NCI-H2029 treated with DMSO at 0.1 percent for 48 hours (cell line): ENCODE measurements at regions not wholly inside any gene's neighbourhood (a gene's known extent, or its start where the extent isn't known, plus 50 kb on each side); places are given as distances from the start of the nearest gene placed in this dataset.

Source experiments
- DNase-seq: peaks from one replicate; lab custom pipeline; 2025; lab: John Stamatoyannopoulos, UW

GRCh38 chr7:11895337-11895736 lies 63.3 kb upstream of the THSD7A start:
- DNase-seq, result no peak

- DNase-seq, result no peak
These were observed 64.7 kb upstream of the THSD7A start for GRCh38 chr7:11896663-11897062.

- DNase-seq, result no peak
These were observed 67.2 kb upstream of the THSD7A start for GRCh38 chr7:11899247-11899646.

GRCh38 chr7:11910253-11910652 lies 78.3 kb upstream of the THSD7A start:
- DNase-seq, result no peak

- no peak for DNase-seq
These were observed 79.9 kb upstream of the THSD7A start for GRCh38 chr7:11911900-11912299.

- DNase-seq, result no peak
These were observed 82.6 kb upstream of the THSD7A start for GRCh38 chr7:11914645-11915044.

- no peak for DNase-seq
These were observed 91.5 kb upstream of the THSD7A start for GRCh38 chr7:11923376-11923930.

GRCh38 chr7:11931307-11931706 lies 99.3 kb upstream of the THSD7A start:
- DNase-seq, result no peak

- no peak for DNase-seq
These were observed 102.8 kb upstream of the THSD7A start for GRCh38 chr7:11934796-11935195.

GRCh38 chr7:11935905-11936304 lies 103.9 kb upstream of the THSD7A start:
- no peak for DNase-seq

GRCh38 chr7:11946794-11947193 lies 114.8 kb upstream of the THSD7A start:
- no peak for DNase-seq

- no peak for DNase-seq
These were observed 118.3 kb upstream of the THSD7A start for GRCh38 chr7:11950281-11950680.

- no peak for DNase-seq
These were observed 118.9 kb upstream of the THSD7A start for GRCh38 chr7:11950942-11951341.

GRCh38 chr7:11951909-11952308 lies 119.9 kb upstream of the THSD7A start:
- no peak for DNase-seq

- DNase-seq, result no peak
These were observed 121.0 kb upstream of the THSD7A start for GRCh38 chr7:11952972-11953371.

- no peak for DNase-seq
These were observed 125.0 kb upstream of the THSD7A start for GRCh38 chr7:11956991-11957390.

- no peak for DNase-seq
These were observed 126.0 kb upstream of the THSD7A start for GRCh38 chr7:11957956-11958355.

- DNase-seq, result no peak
These were observed 127.1 kb upstream of the THSD7A start for GRCh38 chr7:11959121-11959520.

- DNase-seq, result no peak
These were observed 128.6 kb upstream of the THSD7A start for GRCh38 chr7:11960621-11961020.

GRCh38 chr7:11969643-11970042 lies 137.6 kb upstream of the THSD7A start:
- no peak for DNase-seq

- DNase-seq, result no peak
These were observed 138.1 kb upstream of the THSD7A start for GRCh38 chr7:11970132-11970531.

GRCh38 chr7:11985376-11985775 lies 153.4 kb upstream of the THSD7A start:
- DNase-seq, result no peak

- no peak for DNase-seq
These were observed 154.0 kb upstream of the THSD7A start for GRCh38 chr7:11985971-11986370.

- peak; percentile 13 for DNase-seq
These were observed 156.2 kb upstream of the THSD7A start for GRCh38 chr7:11988186-11988585.

- no peak for DNase-seq
These were observed 170.4 kb upstream of the THSD7A start for GRCh38 chr7:12002428-12002827.
